ENCODE measurements at regions not wholly inside any gene's neighbourhood (a gene's known extent, or its start where the extent isn't known, plus 50 kb on each side); places are given as distances from the start of the nearest gene placed in this dataset.

GRCh38 chr6:79777713-79778579, 146.8 kb downstream of the SH3BGRL2 start:
- TF ChIP-seq CTCF (IDR thresholded peaks at IDR 0.05) (peak; percentile 89 to 100 (median 96)), POLR2A (IDR thresholded peaks at IDR 0.05) (no peak)

Data from body of pancreas (tissue), 4 donors.